GM12878 (cell line): ENCODE measurements at regions not wholly inside any gene's neighbourhood (a gene's known extent, or its start where the extent isn't known, plus 50 kb on each side); places are given as distances from the start of the nearest gene placed in this dataset.

Experiments
- ATAC-seq: fragments of 200-7000 bp; cut with Tn5 transposase; 3 replicates; pipeline ENCODE4 v1.9.1; 2020; ENCODE audit warnings: mild to moderate bottlenecking, moderate library complexity
- BruUV-seq: library from RNA; stranded (reverse); fragments of 400-500 nt; replicated peaks from 2 replicates; lab custom pipeline; 2021; lab: Mats Ljungman, UMichigan
- CTCF ChIA-PET: fragments of 300-600 bp; sonication (Branson Sonifier 250); formaldehyde crosslinking; extraction: SDS; loops from one replicate; lab custom pipeline; 2021; ENCODE audit warnings: inconsistent platforms; lab: Yijun Ruan, JAX
- POLR2A ChIA-PET: fragments of 350-600 bp; formaldehyde crosslinking; extraction: SDS; loops from one replicate; lab custom pipeline; 2021; ENCODE audit warnings: inconsistent platforms; lab: Charles Lee
- RAD21 ChIA-PET: fragments of 300-600 bp; sonication (Branson Sonifier 250); formaldehyde crosslinking; loops from one replicate; lab custom pipeline; 2023; ENCODE audit warnings: antibody characterized with exemption; ENCODE audit not compliant: unreplicated experiment; lab: Charles Lee
- SMC1A ChIA-PET: fragments of 300-600 bp; sonication (Branson Sonifier 250); formaldehyde crosslinking; loops from one replicate; lab custom pipeline; 2023; ENCODE audit not compliant: unreplicated experiment, uncharacterized antibody; lab: Charles Lee
- DNase-seq: peaks from one replicate; pipeline ENCODE4 v3.0.0-alpha.2; 2011; ENCODE audit warnings: low read depth, low spot score
- FAIRE-seq: peaks from 3 replicates; lab custom pipeline; 2011; peaks lifted over from hg19 to GRCh38; lab: Jason Lieb, UNC
- H2AFZ ChIP-seq: 2 replicates; pipeline ENCODE4 v1.6.0; 2011; ENCODE audit warnings: low read depth, low read length, control low read depth; ENCODE audit not compliant: control insufficient read depth
- H3K27ac ChIP-seq: 2 replicates; pipeline ENCODE4 v1.5.1; 2011; ENCODE audit warnings: control low read depth; ENCODE audit not compliant: control insufficient read depth, insufficient read depth
- H3K27me3 ChIP-seq, 2 experiments: replicated peaks in 1 of 2; 2 replicates each; pipeline versions ENCODE4 v1.6.0 to v1.6.1; 2011; ENCODE audit warnings: low read length in 1 of 2; ENCODE audit not compliant: control insufficient read depth in 2 of 2, insufficient read depth in 2 of 2
- H3K36me3 ChIP-seq, 2 experiments: 2 replicates each; pipeline ENCODE4 v1.5.1; 2011; ENCODE audit warnings: low read length in 1 of 2; ENCODE audit not compliant: control insufficient read depth in 2 of 2, insufficient read depth in 2 of 2
- H3K4me1 ChIP-seq: 2 replicates; pipeline ENCODE4 v1.6.1; 2011; ENCODE audit warnings: mild to moderate bottlenecking, low read length, moderate library complexity, mixed read lengths; ENCODE audit not compliant: control insufficient read depth, insufficient read depth
- H3K4me2 ChIP-seq: 2 replicates; pipeline ENCODE4 v1.6.0; 2011; ENCODE audit warnings: control low read depth; ENCODE audit not compliant: control insufficient read depth, insufficient read depth
- H3K4me3 ChIP-seq: fragments of 200-600 bp; sonication (generic); 2 replicates; pipeline ENCODE4 v1.5.1; 2016
- H3K79me2 ChIP-seq: 2 replicates; pipeline ENCODE4 v1.6.0; 2011; ENCODE audit warnings: low read length; ENCODE audit not compliant: control insufficient read depth, insufficient read depth
- H3K9ac ChIP-seq: 2 replicates; pipeline ENCODE4 v1.8.0; 2011; ENCODE audit warnings: low read length, control low read depth, mixed read lengths; ENCODE audit not compliant: control insufficient read depth, insufficient read depth
- H3K9me3 ChIP-seq: replicated peaks from 3 replicates; pipeline ENCODE4 v1.5.1; 2011; ENCODE audit warnings: mild to moderate bottlenecking, low read length; ENCODE audit not compliant: control insufficient read depth, insufficient read depth
- H4K20me1 ChIP-seq: 2 replicates; pipeline ENCODE4 v1.6.0; 2011; ENCODE audit not compliant: control insufficient read depth, insufficient read depth
- BACH1 ChIP-seq: fragments of 450-650 bp; IDR thresholded peaks from 2 replicates; pipeline ENCODE4 v1.6.1; 2017; ENCODE audit warnings: mild to moderate bottlenecking, borderline replicate concordance
- CEBPB ChIP-seq, 2 experiments: fragments of 150-350 bp in 1 of 2; IDR thresholded peaks; 2 replicates each; pipeline ENCODE4 v1.6.1; 2012 to 2014; ENCODE audit warnings: low read depth in 2 of 2, low read length in 2 of 2, borderline replicate concordance in 1 of 2, inconsistent platforms in 1 of 2
- CHD4 ChIP-seq: fragments of 200-600 bp; sonication (generic); IDR thresholded peaks from 2 replicates; pipeline ENCODE4 v1.6.1; 2016; ENCODE audit warnings: mild to moderate bottlenecking
- E4F1 ChIP-seq: fragments of 450-650 bp; IDR thresholded peaks from 2 replicates; pipeline ENCODE4 v1.6.1; 2018; ENCODE audit warnings: borderline replicate concordance, mild to moderate bottlenecking; ENCODE audit not compliant: partially characterized antibody
- EZH2 ChIP-seq: IDR thresholded peaks from 2 replicates; pipeline ENCODE4 v1.6.1; 2012; ENCODE audit warnings: low read depth, mild to moderate bottlenecking, control low read depth, inconsistent platforms, low read length, borderline replicate concordance; ENCODE audit not compliant: control insufficient read depth
- KAT2A ChIP-seq: conservative IDR thresholded peaks from 2 replicates; pipeline ENCODE4 v1.6.1; 2011; ENCODE audit warnings: low read depth, low read length; ENCODE audit not compliant: control insufficient read depth
- MLLT1 ChIP-seq: fragments of 450-650 bp; IDR thresholded peaks from 2 replicates; pipeline ENCODE4 v1.6.1; 2016; ENCODE audit warnings: mild to moderate bottlenecking
- NBN ChIP-seq: fragments of 450-650 bp; IDR thresholded peaks from 2 replicates; pipeline ENCODE4 v1.6.1; 2016
- NR2C1 ChIP-seq: fragments of 450-650 bp; IDR thresholded peaks from 2 replicates; pipeline ENCODE4 v1.6.1; 2017; ENCODE audit warnings: antibody characterized with exemption, mild to moderate bottlenecking, moderate library complexity
- NR2C2 ChIP-seq: IDR thresholded peaks from 2 replicates; pipeline ENCODE4 v1.6.1; 2011; ENCODE audit warnings: borderline replicate concordance, low read depth; ENCODE audit not compliant: control insufficient read depth, insufficient read length
- POLR2AphosphoS2 ChIP-seq: IDR thresholded peaks from 2 replicates; pipeline ENCODE4 v1.6.1; 2011; ENCODE audit warnings: low read depth, mild to moderate bottlenecking, low read length, improper control_type of control experiment, moderate library complexity
- POU2F2 ChIP-seq: IDR thresholded peaks from 3 replicates; pipeline ENCODE4 v1.6.1; 2011; ENCODE audit warnings: low read depth, mild to moderate bottlenecking, low read length, borderline replicate concordance
- RCOR1 ChIP-seq: conservative IDR thresholded peaks from 2 replicates; pipeline ENCODE4 v1.6.1; 2012; ENCODE audit warnings: low read depth, low read length, improper control_type of control experiment
- SMAD1 ChIP-seq: fragments of 450-650 bp; IDR thresholded peaks from 2 replicates; pipeline ENCODE4 v1.6.1; 2018; ENCODE audit warnings: mild to moderate bottlenecking, low read depth; ENCODE audit not compliant: partially characterized antibody
- SUPT20H ChIP-seq: IDR thresholded peaks from 2 replicates; pipeline ENCODE4 v1.6.1; 2011; ENCODE audit warnings: low read depth, mild to moderate bottlenecking, low read length, moderate library complexity, borderline replicate concordance; ENCODE audit not compliant: control insufficient read depth
- WRNIP1 ChIP-seq: IDR thresholded peaks from 2 replicates; pipeline ENCODE4 v1.6.1; 2011; ENCODE audit warnings: low read depth, low read length, improper control_type of control experiment, borderline replicate concordance
- ZNF217 ChIP-seq: fragments of 450-650 bp; IDR thresholded peaks from 2 replicates; pipeline ENCODE4 v1.6.1; 2017; ENCODE audit warnings: antibody characterized with exemption, mild to moderate bottlenecking
- ZNF622 ChIP-seq: fragments of 450-650 bp; IDR thresholded peaks from 2 replicates; pipeline ENCODE4 v1.6.1; 2017; ENCODE audit warnings: mild to moderate bottlenecking, inconsistent platforms
- WGBS: methylation state at CpG from one replicate; pipeline ENCODE4 v1.1.6; 2016; ENCODE audit warnings: low lambda C conversion rate; ENCODE audit not compliant: insufficient replicate concordance, insufficient coverage; ENCODE audit errors: missing lambda C conversion rate; 5-methylcytosine and 5-hydroxymethylcytosine counted together
- in situ Hi-C: fragments of 300-500 bp; cut with MboI; formaldehyde crosslinking; loops from 9 replicates; pipeline ENCODE4 v1.14.3; 2018; ENCODE audit warnings: mixed read lengths
- intact Hi-C: fragments of 100-400 bp; cut with micrococcal nuclease; formaldehyde crosslinking; loops from one replicate; pipeline ENCODE4 v1.14.2; 2022; ENCODE audit not compliant: unreplicated experiment

- TF ChIP-seq ZNF622 (no peak), CHD4 (no peak)
Observed at GRCh38 chrX:30150196-30150895, 65.0 kb upstream of the MAGEB2 start (continued).

- no TSS peak for BruUV-seq
- WGBS: 0% methylated on average over 3 of the region's 3 CpGs
- H3K4me3 ChIP-seq: no peak overlapping the region
- H3K4me1 ChIP-seq: no peaks in the 10 kb centered on the region
- no peaks in the 10 kb centered on the region for H3K27me3 ChIP-seq
- DNase-seq: no peak
- no peak for FAIRE-seq
- H2AFZ ChIP-seq: no peak overlapping the region
- POLR2A ChIA-PET: no interaction called here
- intact Hi-C loops: no loop called here
- H3K79me2 ChIP-seq: no peaks in the 10 kb centered on the region
- TF ChIP-seq NR2C2: no peak
- TF ChIP-seq POU2F2: no peak
- no peak for TF ChIP-seq EZH2
- no peak for TF ChIP-seq WRNIP1
- no peak for TF ChIP-seq RCOR1
- TF ChIP-seq POLR2AphosphoS2: no peak
- TF ChIP-seq ZNF217: no peak
- no peak for TF ChIP-seq NBN
- TF ChIP-seq NR2C1: no peak
- TF ChIP-seq CEBPB (IDR thresholded peaks at IDR 0.05; ENCODE audit: borderline replicate concordance in 1 of 2, low read depth in 2 of 2, low read length in 2 of 2): no peak
- no peak for TF ChIP-seq KAT2A
- no peak for TF ChIP-seq MLLT1
- TF ChIP-seq SMAD1: no peak
- no peak for TF ChIP-seq SUPT20H
- no peak for TF ChIP-seq BACH1
- no peak for TF ChIP-seq E4F1
- TF ChIP-seq, all 136 proteins: peak for 0
- Histone ChIP-seq H3K9ac (no peak overlapping the region), H3K4me2 (no peak overlapping the region), H3K27ac (no peak overlapping the region), H4K20me1 (no peaks in the 10 kb centered on the region), H3K9me3 (no peaks in the 10 kb centered on the region), H3K36me3 (no peaks in the 10 kb centered on the region)
- ATAC-seq: no peak
- in situ Hi-C loops: no loop called here
- ChIA-PET SMC1A (no interaction called here), CTCF (no interaction called here), RAD21 (interaction anchor here (0.7 kb wide), 1 partner anchor 11 kb away, joined by 4 read pairs; no protein-coding TSS in a partner anchor)
Observed at GRCh38 chrX:30151964-30152363, 63.4 kb upstream of the MAGEB2 start.
